ENCODE measurements at regions not wholly inside any gene's neighbourhood (a gene's known extent, or its start where the extent isn't known, plus 50 kb on each side); places are given as distances from the start of the nearest gene placed in this dataset.

- POLR2A ChIA-PET = no interaction called here
- Histone ChIP-seq H3K4me3 (ENCODE audit: low read depth, low read length) (no peak overlapping the region), H3K27me3 (ENCODE audit: control insufficient read depth, insufficient read depth, low read length) (no peaks in the 10 kb centered on the region), H3K27ac (ENCODE audit: low read depth, low read length) (no peak overlapping the region), H3K9me3 (ENCODE audit: control insufficient read depth, insufficient read depth, low read length) (no peaks in the 10 kb centered on the region)
- CTCF ChIA-PET = interaction anchor here (0.6 to 0.8 kb wide), 2 partner anchors 10 to 95 kb away, joined by 3 to 5 read pairs; no protein-coding TSS in a partner anchor
- no peak for TF ChIP-seq CTCF (IDR thresholded peaks at IDR 0.05; ENCODE audit: low read depth, low read length)
- no peak for DNase-seq (ENCODE audit: low read depth, low spot score)
Measured at GRCh38 chr18:22552899-22553460, 135.3 kb upstream of the CTAGE1 start.

DNA sequence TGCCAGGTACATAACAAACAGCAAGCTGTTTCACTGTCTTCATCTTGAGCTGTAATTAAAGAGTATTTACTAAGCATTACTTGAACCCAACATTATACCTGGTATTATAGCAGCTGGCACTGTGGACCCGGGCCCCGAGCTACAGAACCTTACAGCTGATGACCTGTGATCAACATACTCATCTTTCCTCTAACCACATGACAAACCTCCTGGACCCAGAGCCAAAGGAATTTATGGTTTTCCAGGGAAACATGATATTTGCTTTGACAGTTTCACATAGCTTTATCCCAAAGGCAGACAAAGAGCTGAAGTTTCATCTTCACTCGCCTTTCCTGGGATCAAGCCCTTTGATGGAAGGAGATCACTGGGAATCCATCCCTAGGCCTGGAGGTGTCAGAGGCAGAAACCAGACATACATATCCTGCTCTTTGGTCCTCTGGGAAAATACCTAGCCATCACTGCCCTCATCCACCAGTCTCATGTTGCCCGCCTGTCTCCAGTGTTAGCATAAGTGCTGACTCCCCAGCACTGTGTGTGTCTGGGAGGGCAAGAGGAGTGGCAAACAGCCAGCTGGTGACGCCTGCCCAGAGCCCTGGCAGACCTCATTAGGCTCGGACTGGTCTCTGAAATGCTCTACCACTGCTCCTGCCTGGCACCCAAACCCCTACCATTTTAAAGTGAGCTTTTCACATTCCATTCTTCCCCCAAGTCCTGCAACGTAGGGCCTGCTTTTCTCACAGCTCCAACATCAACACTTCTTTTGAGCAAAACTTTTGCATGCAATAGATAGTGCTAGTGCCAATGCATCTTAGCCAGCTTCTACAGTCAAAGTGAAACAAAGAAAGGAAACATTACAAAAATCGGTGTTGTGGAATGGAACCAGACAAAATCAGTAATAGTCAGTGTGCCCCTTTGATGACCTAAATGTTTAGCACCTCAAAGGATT, 138.8 kb upstream of the CTAGE1 start:
- H3K4me3 ChIP-seq (ENCODE audit: low read depth, low read length) = no peak overlapping the region
- DNase-seq (ENCODE audit: low read depth, low spot score) = no peak
- no peaks in the 10 kb centered on the region for H3K27me3 ChIP-seq (ENCODE audit: control insufficient read depth, insufficient read depth, low read length)
- H3K9me3 ChIP-seq (ENCODE audit: control insufficient read depth, insufficient read depth, low read length) = no peaks in the 10 kb centered on the region; the same call in 1 of the 2 replicates
- CTCF ChIA-PET = no interaction called here
- H3K27ac ChIP-seq (ENCODE audit: low read depth, low read length) = no peak overlapping the region
- TF ChIP-seq CTCF (IDR thresholded peaks at IDR 0.05; ENCODE audit: low read depth, low read length) = no peak
- POLR2A ChIA-PET = no interaction called here

DNA sequence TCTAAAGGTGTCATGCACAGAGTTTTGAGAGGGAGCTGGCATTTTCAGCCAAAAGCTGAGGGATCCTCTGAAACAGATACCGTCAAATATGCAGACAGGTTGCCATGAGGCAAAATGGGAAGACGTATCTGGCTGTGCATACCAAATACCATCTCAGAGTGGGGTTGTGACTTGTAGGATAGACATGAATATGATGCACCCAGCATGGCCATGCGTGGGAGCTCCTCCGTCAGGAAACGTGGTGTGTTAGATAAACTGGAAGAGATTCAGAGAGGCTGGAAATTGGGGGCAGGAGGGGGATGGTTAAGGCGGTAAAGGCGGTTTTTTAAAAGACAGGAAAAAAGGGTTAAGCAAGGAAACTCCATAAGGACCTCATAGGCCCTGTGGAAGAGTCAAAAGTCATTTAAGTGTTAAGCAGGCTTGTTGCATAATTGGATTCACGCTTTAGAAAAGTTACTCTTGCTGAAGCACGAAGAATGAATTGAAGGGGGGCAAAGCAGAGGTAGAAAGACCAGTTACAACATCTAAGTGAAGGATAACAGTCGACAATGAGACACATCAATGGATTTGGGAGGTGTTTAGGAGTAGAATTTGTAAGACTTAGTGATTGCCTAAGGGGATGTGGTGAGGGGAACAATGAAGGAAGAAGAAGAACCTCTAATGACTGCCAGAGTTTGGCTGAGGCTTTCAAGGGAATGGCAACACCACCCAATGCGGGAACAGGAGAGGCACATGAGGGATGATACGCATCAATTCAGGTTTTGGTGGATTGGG, 139.6 kb upstream of the CTAGE1 start:
- Histone ChIP-seq H3K9me3 (ENCODE audit: control insufficient read depth, insufficient read depth, low read length) (no peaks in the 10 kb centered on the region; the same call in 1 of the 2 replicates), H3K27ac (ENCODE audit: low read depth, low read length) (no peak overlapping the region), H3K4me3 (ENCODE audit: low read depth, low read length) (no peak overlapping the region), H3K27me3 (ENCODE audit: control insufficient read depth, insufficient read depth, low read length) (no peaks in the 10 kb centered on the region)
- DNase-seq (ENCODE audit: low read depth, low spot score) = no peak
- CTCF ChIA-PET = interaction anchor here (1.0 kb wide), 2 partner anchors 180 to 237 kb away, joined by 3 to 7 read pairs; no protein-coding TSS in a partner anchor
- POLR2A ChIA-PET = interaction anchor here (0.7 kb wide), 1 partner anchor 808 kb away, joined by 3 read pairs; no protein-coding TSS in a partner anchor
- TF ChIP-seq CTCF (IDR thresholded peaks at IDR 0.05; ENCODE audit: low read depth, low read length) = no peak

GRCh38 chr18:22558945-22559385, 141.2 kb upstream of the CTAGE1 start:
- H3K9me3 ChIP-seq (ENCODE audit: control insufficient read depth, insufficient read depth, low read length) = no peaks in the 10 kb centered on the region; the same call in 1 of the 2 replicates
- H3K27ac ChIP-seq (ENCODE audit: low read depth, low read length) = no peak overlapping the region
- TF ChIP-seq CTCF (IDR thresholded peaks at IDR 0.05; ENCODE audit: low read depth, low read length) = no peak
- no peak for DNase-seq (ENCODE audit: low read depth, low spot score)
- ChIA-PET CTCF (no interaction called here), POLR2A (no interaction called here)
- no peaks in the 10 kb centered on the region for H3K27me3 ChIP-seq (ENCODE audit: control insufficient read depth, insufficient read depth, low read length)
- peak overlapping the region; percentile 55 for H3K4me3 ChIP-seq (ENCODE audit: low read depth, low read length)

Measured in AG04450 (cell line).